AG04449 (cell line): ENCODE measurements at regions not wholly inside any gene's neighbourhood (a gene's known extent, or its start where the extent isn't known, plus 50 kb on each side); places are given as distances from the start of the nearest gene placed in this dataset.

Experiments used
- CTCF ChIA-PET: fragments of 350-600 bp; formaldehyde crosslinking; extraction: SDS; loops from one replicate; lab custom pipeline; 2021; ENCODE audit warnings: antibody characterized with exemption; lab: Yijun Ruan, JAX
- POLR2A ChIA-PET: fragments of 400-600, 350-600 bp; formaldehyde crosslinking; extraction: SDS; loops from one replicate; lab custom pipeline; 2020; ENCODE audit warnings: antibody characterized with exemption, inconsistent platforms; lab: Yijun Ruan, JAX
- DNase-seq: peaks from one replicate; pipeline ENCODE4 v3.0.0-alpha.2; 2010; ENCODE audit warnings: low read depth, low spot score
- H3K4me3 ChIP-seq: 2 replicates; pipeline ENCODE4 v1.5.1; 2011; ENCODE audit warnings: low read depth, mild to moderate bottlenecking, control low read depth, low read length
- TF ChIP-seq, protein P1 (sequence below): IDR thresholded peaks from one replicate; pipeline ENCODE4 v1.5.1; 2011; ENCODE audit warnings: mild to moderate bottlenecking, moderate library complexity, low read length, control low read depth, inconsistent platforms; ENCODE audit not compliant: insufficient read depth; ENCODE audit errors: missing control alignments

DNA sequence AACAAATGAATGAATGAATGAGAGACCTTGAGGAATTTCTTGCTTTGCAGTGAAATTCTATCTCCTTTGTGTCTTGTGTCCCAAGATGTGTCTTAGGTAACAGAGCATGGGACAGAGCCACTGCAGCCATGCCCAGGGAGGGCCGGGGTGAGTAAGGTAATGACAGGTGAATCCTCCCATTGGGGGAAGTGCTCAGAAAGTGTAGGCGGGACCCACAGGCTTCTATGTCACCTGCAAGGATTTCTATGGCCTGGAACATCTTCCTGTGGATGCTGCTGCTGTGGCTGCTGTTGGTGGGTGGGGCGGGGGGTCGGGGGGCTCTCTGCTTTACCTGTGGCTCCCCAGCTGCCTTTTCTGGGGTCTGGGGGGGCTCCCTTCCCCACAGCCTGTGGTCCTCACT is 133.6 kb upstream of the IER5L start:
- H3K4me3 ChIP-seq = no peak overlapping the region
- POLR2A ChIA-PET = no interaction called here
- TF ChIP-seq, protein P1, sequence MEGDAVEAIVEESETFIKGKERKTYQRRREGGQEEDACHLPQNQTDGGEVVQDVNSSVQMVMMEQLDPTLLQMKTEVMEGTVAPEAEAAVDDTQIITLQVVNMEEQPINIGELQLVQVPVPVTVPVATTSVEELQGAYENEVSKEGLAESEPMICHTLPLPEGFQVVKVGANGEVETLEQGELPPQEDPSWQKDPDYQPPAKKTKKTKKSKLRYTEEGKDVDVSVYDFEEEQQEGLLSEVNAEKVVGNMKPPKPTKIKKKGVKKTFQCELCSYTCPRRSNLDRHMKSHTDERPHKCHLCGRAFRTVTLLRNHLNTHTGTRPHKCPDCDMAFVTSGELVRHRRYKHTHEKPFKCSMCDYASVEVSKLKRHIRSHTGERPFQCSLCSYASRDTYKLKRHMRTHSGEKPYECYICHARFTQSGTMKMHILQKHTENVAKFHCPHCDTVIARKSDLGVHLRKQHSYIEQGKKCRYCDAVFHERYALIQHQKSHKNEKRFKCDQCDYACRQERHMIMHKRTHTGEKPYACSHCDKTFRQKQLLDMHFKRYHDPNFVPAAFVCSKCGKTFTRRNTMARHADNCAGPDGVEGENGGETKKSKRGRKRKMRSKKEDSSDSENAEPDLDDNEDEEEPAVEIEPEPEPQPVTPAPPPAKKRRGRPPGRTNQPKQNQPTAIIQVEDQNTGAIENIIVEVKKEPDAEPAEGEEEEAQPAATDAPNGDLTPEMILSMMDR = no peak
- DNase-seq = no peak
- CTCF ChIA-PET = interaction anchor here (1.0 to 2.2 kb wide), 2 partner anchors 9 to 19 kb away, joined by 4 to 7 read pairs; no protein-coding TSS in a partner anchor

DNA sequence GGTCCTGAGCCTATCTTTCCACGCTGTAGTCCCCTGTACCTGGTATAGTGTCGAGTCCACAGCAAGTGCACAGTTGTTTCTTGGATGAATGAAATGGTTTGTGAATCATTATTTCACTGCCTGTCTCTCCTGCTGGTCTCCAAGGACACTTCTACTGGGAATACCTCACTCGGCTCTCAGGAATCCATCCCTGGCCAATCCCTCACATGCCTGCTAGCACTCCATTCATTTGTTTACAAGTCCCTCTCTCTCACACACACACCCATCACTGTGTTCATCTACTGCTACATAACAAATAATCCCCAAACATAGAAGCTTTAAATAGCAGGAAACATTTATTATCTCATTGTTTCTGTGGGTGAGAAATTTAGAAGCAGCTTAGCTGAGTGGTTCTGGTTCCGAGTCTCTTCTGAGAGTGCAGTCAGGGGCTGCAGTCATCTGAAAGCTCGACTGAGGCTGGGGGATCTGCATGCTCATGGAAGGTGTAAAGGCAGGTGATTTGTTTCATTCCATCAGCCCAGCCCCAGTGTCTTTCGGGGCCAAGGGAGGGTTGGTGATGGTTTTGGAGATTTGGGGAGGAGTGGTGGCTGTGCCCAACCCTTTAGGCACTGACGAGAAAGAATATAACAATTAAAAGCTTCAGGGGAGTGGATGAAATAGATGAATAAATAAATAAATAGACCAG is 132.7 kb upstream of the IER5L start:
- TF ChIP-seq, protein P1 = no peak
- POLR2A ChIA-PET = no interaction called here

DNA sequence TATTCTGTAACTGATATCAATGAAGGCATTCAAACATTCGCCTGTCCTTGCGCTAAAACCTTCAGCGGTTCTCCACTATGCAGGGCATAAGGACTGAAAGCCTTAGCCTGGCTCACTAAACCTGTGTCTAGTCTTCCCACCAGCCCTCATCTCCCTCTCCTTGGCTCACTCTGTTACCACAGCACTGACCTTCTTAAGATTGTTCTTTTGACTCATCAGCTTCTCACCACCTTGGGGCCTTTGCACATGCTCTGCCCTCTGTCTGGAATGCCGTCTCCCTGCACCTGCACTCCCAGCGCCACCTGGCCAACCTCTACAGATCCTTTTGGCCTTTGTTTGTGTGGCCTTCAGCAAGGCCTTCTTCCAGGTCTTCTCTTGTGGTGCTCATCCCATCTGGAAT is 131.8 kb upstream of the IER5L start:
- TF ChIP-seq, protein P1 = no peak
- no peak overlapping the region for H3K4me3 ChIP-seq
- no peak for DNase-seq
- POLR2A ChIA-PET = no interaction called here
- CTCF ChIA-PET = no interaction called here

More for the DNA sequence above, 132.7 kb upstream of the IER5L start:
- CTCF ChIA-PET = interaction anchor here (0.8 to 2.2 kb wide), 3 partner anchors 10 to 170 kb away, joined by 3 to 7 read pairs (median 4); no protein-coding TSS in a partner anchor
- no peak for DNase-seq
- H3K4me3 ChIP-seq = no peak overlapping the region

DNA sequence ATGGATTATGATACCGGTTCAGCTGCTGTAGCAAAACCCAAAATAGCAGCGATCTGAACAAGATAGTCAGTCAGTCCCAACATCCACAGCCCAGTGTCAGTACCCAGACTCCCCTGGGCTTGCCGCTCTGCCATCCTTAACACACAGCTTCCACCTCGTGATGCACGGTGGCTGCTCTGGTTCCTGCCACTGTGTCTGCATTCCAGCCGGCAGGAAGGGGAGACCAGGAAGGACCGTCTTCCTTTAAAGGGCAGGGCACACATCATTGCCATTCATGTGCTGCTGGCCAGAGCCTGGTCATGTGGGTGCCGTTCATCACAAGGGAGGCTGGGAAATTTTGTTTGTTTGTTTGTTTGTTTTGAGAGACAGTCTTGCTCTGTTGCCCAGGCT is 131.0 kb upstream of the IER5L start:
- DNase-seq = no peak
- CTCF ChIA-PET = no interaction called here

DNA sequence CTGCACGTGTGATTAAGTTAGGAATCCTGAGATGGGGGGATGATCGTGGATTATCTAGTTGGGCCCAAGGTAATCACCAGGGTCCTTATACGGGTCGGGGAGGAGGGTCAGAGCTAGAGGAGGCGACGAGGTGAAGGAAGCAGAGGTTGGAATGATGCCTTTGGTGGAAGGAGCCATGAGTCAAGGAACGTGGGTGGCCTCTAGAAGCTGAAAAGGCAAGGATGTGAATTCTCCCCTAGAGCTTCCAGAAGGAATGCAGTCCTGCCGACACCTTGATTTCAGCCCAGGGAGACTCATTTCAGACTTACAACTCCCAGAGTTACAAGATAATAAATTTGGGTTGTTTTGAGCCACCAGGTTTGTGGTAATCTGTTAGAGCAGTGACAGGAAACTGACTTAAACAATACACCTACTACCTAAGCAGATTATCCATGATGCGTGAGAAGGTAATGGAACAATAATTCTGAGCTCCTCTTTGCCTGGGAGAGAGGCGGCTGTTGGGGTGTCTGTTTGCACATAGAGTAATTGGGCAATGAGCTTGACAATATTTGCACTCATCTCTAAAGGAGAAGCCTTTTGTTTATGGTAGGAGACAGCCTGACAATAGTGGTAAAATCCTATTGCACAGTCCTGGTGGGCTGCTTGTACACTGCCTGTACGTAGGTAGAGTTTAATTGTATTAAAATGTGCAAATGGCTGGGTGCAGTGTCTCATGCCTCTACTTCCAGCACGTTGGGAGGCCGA is 129.3 kb upstream of the IER5L start:
- no peak overlapping the region for H3K4me3 ChIP-seq
- CTCF ChIA-PET = interaction anchor here (1.3 kb wide), 1 partner anchor 169 kb away, joined by 3 read pairs; no protein-coding TSS in a partner anchor
- no peak for DNase-seq
- POLR2A ChIA-PET = interaction anchor here (1.0 kb wide), 1 partner anchor 20 kb away, joined by 3 read pairs; no protein-coding TSS in a partner anchor
- TF ChIP-seq, protein P1 = no peak

More for the DNA sequence above, 131.0 kb upstream of the IER5L start:
- no peak overlapping the region for H3K4me3 ChIP-seq
- POLR2A ChIA-PET = no interaction called here
- TF ChIP-seq, protein P1 = no peak
